K562 (cell line): ENCODE measurements at regions not wholly inside any gene's neighbourhood (a gene's known extent, or its start where the extent isn't known, plus 50 kb on each side); places are given as distances from the start of the nearest gene placed in this dataset.
A peak's percentile ranks its signal among the peaks of the same experiment; 100 is the strongest.

Experiments
- CTBP1 ChIP-seq: fragments of 450-650 bp; IDR thresholded peaks from 2 replicates; pipeline ENCODE4 v1.6.1; 2016; ENCODE audit warnings: borderline replicate concordance
- FOSL1 ChIP-seq: fragments of 200-800 bp; sonication (Bioruptor generic); conservative IDR thresholded peaks from 2 replicates; pipeline ENCODE4 v1.6.1; 2016; ENCODE audit warnings: missing genetic modification characterization, missing compliant biosample characterization
- FOXA3 ChIP-seq, 2 experiments: fragments of 450-650 bp in 1 of 2; sonication (generic) in 1 of 2; formaldehyde crosslinking; IDR thresholded peaks in 1 of 2; conservative IDR thresholded peaks in 1 of 2; 2 replicates each; pipeline versions ENCODE4 v1.4.0 to v1.8.0; 2020 to 2022; ENCODE audit warnings: mild to moderate bottlenecking in 2 of 2, missing genetic modification reagents in 1 of 2
- FOXM1 ChIP-seq, 2 experiments: fragments of 450-650 bp in 1 of 2; sonication (generic) in 1 of 2; formaldehyde crosslinking in 1 of 2; IDR thresholded peaks; 2 replicates each; pipeline versions ENCODE4 v1.6.1 to v1.9.0; 2017 to 2022; ENCODE audit warnings: low read depth in 2 of 2, mild to moderate bottlenecking in 2 of 2, missing genetic modification reagents in 1 of 2, moderate library complexity in 1 of 2
- GATA2 ChIP-seq: sonication (generic); formaldehyde crosslinking; IDR thresholded peaks from 2 replicates; pipeline ENCODE4 v1.4.0; 2020; ENCODE audit warnings: mild to moderate bottlenecking, missing genetic modification reagents
- HMG20A ChIP-seq: fragments of 450-650 bp; formaldehyde crosslinking; conservative IDR thresholded peaks from 2 replicates; pipeline ENCODE4 v1.4.0; 2020; ENCODE audit warnings: mild to moderate bottlenecking, mixed read lengths
- HNRNPLL ChIP-seq: fragments of 200-400 bp; formaldehyde crosslinking; IDR thresholded peaks from 2 replicates; pipeline ENCODE4 v1.6.1; 2017; ENCODE audit warnings: low read length, low read depth, mild to moderate bottlenecking; ENCODE audit not compliant: poor library complexity, severe bottlenecking
- JUN ChIP-seq, 2 experiments: sonication (generic) in 1 of 2; formaldehyde crosslinking in 1 of 2; IDR thresholded peaks; 2 replicates each; pipeline versions ENCODE4 v1.6.1 to v1.8.0; 2012 to 2022; ENCODE audit warnings: borderline replicate concordance in 2 of 2, mild to moderate bottlenecking in 2 of 2, improper control_type of control experiment in 1 of 2, low read depth in 1 of 2, low read length in 1 of 2, missing genetic modification reagents in 1 of 2
- JUNB ChIP-seq: fragments of 450-650 bp; formaldehyde crosslinking; conservative IDR thresholded peaks from 2 replicates; pipeline ENCODE4 v1.4.0; 2020; ENCODE audit warnings: mild to moderate bottlenecking
- JUND ChIP-seq, 2 experiments: IDR thresholded peaks; 2 replicates in 1 of 2; 3 replicates in 1 of 2; pipeline ENCODE4 v1.6.1; 2011; ENCODE audit warnings: borderline replicate concordance in 2 of 2, low read depth in 2 of 2, low read length in 2 of 2, improper control_type of control experiment in 1 of 2, missing biosample characterization in 1 of 2, missing genetic modification characterization in 1 of 2, missing genetic modification reagents in 1 of 2
- LCOR ChIP-seq: sonication (generic); formaldehyde crosslinking; IDR thresholded peaks from 2 replicates; pipeline ENCODE4 v1.8.0; 2022; ENCODE audit warnings: mild to moderate bottlenecking, missing genetic modification reagents
- NBN ChIP-seq: fragments of 450-650 bp; IDR thresholded peaks from 2 replicates; pipeline ENCODE4 v1.6.1; 2016; ENCODE audit warnings: low read depth, mild to moderate bottlenecking
- PHF20 ChIP-seq: fragments of 450-650 bp; IDR thresholded peaks from 2 replicates; pipeline ENCODE4 v1.6.1; 2018; ENCODE audit not compliant: partially characterized antibody
- POLR2AphosphoS2 ChIP-seq: IDR thresholded peaks from 2 replicates; pipeline ENCODE4 v1.6.1; 2012; ENCODE audit warnings: low read length, improper control_type of control experiment
- SMAD1 ChIP-seq: fragments of 150-350 bp; IDR thresholded peaks from 2 replicates; pipeline ENCODE4 v1.6.1; 2014; ENCODE audit warnings: low read length, low read depth; ENCODE audit not compliant: partially characterized antibody
- SMAD4 ChIP-seq: fragments of 250-450 bp; sonication (Bioruptor Pico); conservative IDR thresholded peaks from 2 replicates; pipeline ENCODE4 v1.8.0; 2021; ENCODE audit warnings: inconsistent platforms, mild to moderate bottlenecking, moderate library complexity
- SMARCE1 ChIP-seq: fragments of 450-650 bp; IDR thresholded peaks from 2 replicates; pipeline ENCODE4 v1.7.1; 2016; ENCODE audit warnings: mild to moderate bottlenecking
- SRSF9 ChIP-seq: fragments of 200-400 bp; formaldehyde crosslinking; IDR thresholded peaks from 2 replicates; pipeline ENCODE4 v1.6.1; 2017; ENCODE audit warnings: low read depth, low read length, borderline replicate concordance
- TCF7 ChIP-seq: sonication (generic); IDR thresholded peaks from 2 replicates; pipeline ENCODE4 v1.6.1; 2016; ENCODE audit warnings: antibody characterized with exemption, borderline replicate concordance
- VEZF1 ChIP-seq: fragments of 200-800 bp; sonication (Bioruptor generic); IDR thresholded peaks from 2 replicates; pipeline ENCODE4 v1.6.1; 2017; ENCODE audit warnings: missing genetic modification characterization, missing compliant biosample characterization
- ZEB2 ChIP-seq: fragments of 450-650 bp; IDR thresholded peaks from 2 replicates; pipeline ENCODE4 v1.6.1; 2016
- ZNF121 ChIP-seq: sonication (generic); formaldehyde crosslinking; conservative IDR thresholded peaks from 2 replicates; pipeline ENCODE4 v1.8.0; 2022; ENCODE audit warnings: missing genetic modification reagents
- ZNF232 ChIP-seq: sonication (generic); formaldehyde crosslinking; IDR thresholded peaks from 2 replicates; pipeline ENCODE4 v1.8.0; 2022; ENCODE audit warnings: mild to moderate bottlenecking, missing genetic modification reagents
- ZNF316 ChIP-seq: fragments of 450-650 bp; IDR thresholded peaks from 2 replicates; pipeline ENCODE4 v1.6.1; 2016
- ZNF354B ChIP-seq: fragments of 250-450 bp; sonication (Bioruptor Pico); IDR thresholded peaks from 2 replicates; pipeline ENCODE4 v1.4.0; 2020
- ZNF384 ChIP-seq: IDR thresholded peaks from 2 replicates; pipeline ENCODE4 v1.6.1; 2012; ENCODE audit warnings: low read depth, low read length, improper control_type of control experiment
- ZNF431 ChIP-seq: sonication (generic); formaldehyde crosslinking; IDR thresholded peaks from 2 replicates; pipeline ENCODE4 v1.8.0; 2022; ENCODE audit warnings: mild to moderate bottlenecking, missing genetic modification reagents
- ZNF740 ChIP-seq, 3 experiments: fragments of 200-800 bp in 1 of 3; sonication (Bioruptor generic) in 1 of 3; sonication (generic) in 1 of 3; formaldehyde crosslinking in 1 of 3; IDR thresholded peaks; 2 replicates each; pipeline versions ENCODE4 v1.6.1 to v1.8.0; 2016 to 2022; ENCODE audit warnings: mild to moderate bottlenecking in 2 of 3, missing compliant biosample characterization in 2 of 3, missing genetic modification characterization in 2 of 3, missing genetic modification reagents in 1 of 3

DNA sequence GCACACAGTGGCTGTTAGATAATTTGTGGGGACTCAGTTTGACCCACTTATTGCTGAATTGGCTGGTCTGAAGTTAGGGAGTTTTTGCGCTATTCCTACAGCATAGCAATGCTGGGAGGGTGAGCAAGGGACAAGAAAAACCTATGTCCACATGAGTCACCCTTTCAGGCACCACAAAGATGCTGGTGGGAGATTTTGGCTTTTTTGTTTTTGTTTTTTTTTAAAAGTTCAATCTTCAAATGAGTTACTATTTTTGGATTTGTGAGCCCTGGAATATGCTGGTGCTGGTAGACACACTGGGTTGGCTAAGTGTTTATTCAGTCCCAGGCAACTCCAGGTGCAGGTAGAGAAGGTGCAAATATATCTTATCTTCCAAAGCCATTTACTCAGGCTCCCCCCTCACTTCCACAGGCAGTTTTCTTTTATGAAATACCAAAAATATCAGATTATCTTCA, 143.4 kb downstream of the BTG1 start (continued):
- 0 out of 2 replicates have a peak, but pooled peaks have one; percentile 23 for TF ChIP-seq ZNF740 (CRISPR knock-in tag; IDR thresholded peaks at IDR 0.05)
- TF ChIP-seq ZNF740 (tag; IDR thresholded peaks at IDR 0.05) = no peak
- 0 out of 2 replicates have a peak, but pooled peaks have one; percentile 77 for TF ChIP-seq FOXM1 (IDR thresholded peaks at IDR 0.05; ENCODE audit: low read depth)
- no peak for TF ChIP-seq FOXM1 (CRISPR knock-in tag; IDR thresholded peaks at IDR 0.05; ENCODE audit: low read depth)
- peak; percentile 89 for TF ChIP-seq FOSL1 (tag)
- peak; percentile 74; the same call in 1 of the 2 replicates for TF ChIP-seq SMARCE1
- TF ChIP-seq ZNF121 (CRISPR knock-in tag) = no peak
- TF ChIP-seq PHF20 = no peak
- TF ChIP-seq VEZF1 (CRISPR knock-in tag) = peak; percentile 42; the same call in 1 of the 2 replicates
- no peak for TF ChIP-seq POLR2AphosphoS2
- peak; percentile 71 for TF ChIP-seq ZNF384
- TF ChIP-seq LCOR = peak; percentile 73
- no peak for TF ChIP-seq ZNF354B (CRISPR knock-in tag)
- peak; percentile 48 for TF ChIP-seq HNRNPLL
- no peak for TF ChIP-seq ZNF232 (CRISPR knock-in tag)
- TF ChIP-seq NBN = 0 out of 2 replicates have a peak, but pooled peaks have one; percentile 20
- TF ChIP-seq ZNF431 (CRISPR knock-in tag) = no peak
- peak; percentile 6; the same call in 1 of the 2 replicates for TF ChIP-seq GATA2 (CRISPR knock-in tag)
- TF ChIP-seq JUNB (CRISPR knock-in tag) = 0 out of 2 replicates have a peak, but pooled peaks have one; percentile 30
- TF ChIP-seq SRSF9 = no peak
- TF ChIP-seq JUN (IDR thresholded peaks at IDR 0.05; ENCODE audit: borderline replicate concordance, low read depth, low read length) = peak; percentile 62
- no peak for TF ChIP-seq JUN (CRISPR knock-in tag; IDR thresholded peaks at IDR 0.05; ENCODE audit: borderline replicate concordance)
- peak; percentile 87 for TF ChIP-seq JUND (IDR thresholded peaks at IDR 0.05; ENCODE audit: borderline replicate concordance, low read depth, low read length)
- TF ChIP-seq JUND (tag; IDR thresholded peaks at IDR 0.05; ENCODE audit: borderline replicate concordance, low read depth, low read length) = peak; percentile 84
- TF ChIP-seq FOXA3 (CRISPR knock-in tag; conservative IDR thresholded peaks at IDR 0.05 in 1 of 2, IDR thresholded peaks at IDR 0.05 in 1 of 2) = 0 out of 4 replicates have a peak, but pooled peaks of 1 of the 2 experiments have one; percentile 44
- no peak for TF ChIP-seq TCF7
- 0 out of 2 replicates have a peak, but pooled peaks have one; percentile 38 for TF ChIP-seq SMAD4 (CRISPR knock-in tag)
- peak; percentile 79; the same call in 1 of the 2 replicates for TF ChIP-seq ZEB2
- no peak for TF ChIP-seq SMAD1
- TF ChIP-seq HMG20A (CRISPR knock-in tag) = no peak
- TF ChIP-seq CTBP1 = peak; percentile 37; the same call in 1 of the 2 replicates
- TF ChIP-seq ZNF316 = peak; percentile 45; the same call in 1 of the 2 replicates
